ENCODE measurements at regions not wholly inside any gene's neighbourhood (a gene's known extent, or its start where the extent isn't known, plus 50 kb on each side); places are given as distances from the start of the nearest gene placed in this dataset.

GRCh38 chr2:186947516-186947915 lies 98.5 kb upstream of the ZSWIM2 start:
- no peak for TF ChIP-seq ZNF274 (IDR thresholded peaks at IDR 0.05; ENCODE audit: low read depth, low read length)
- TF ChIP-seq YY1 (IDR thresholded peaks at IDR 0.05; ENCODE audit: insufficient read depth, insufficient read length): no peak

Data from NT2/D1 (cell line).